ENCODE measurements at regions not wholly inside any gene's neighbourhood (a gene's known extent, or its start where the extent isn't known, plus 50 kb on each side); places are given as distances from the start of the nearest gene placed in this dataset.

- DNase-seq (ENCODE audit: low read depth in 4 of 4, low spot score in 3 of 4): no peak
Measured at GRCh38 chr3:80542456-80542855, 774.7 kb upstream of the ROBO1 start.

- no peak for DNase-seq (ENCODE audit: low read depth in 4 of 4, low spot score in 3 of 4)
Measured at GRCh38 chr3:80537680-80538079, 769.9 kb upstream of the ROBO1 start.

- DNase-seq (ENCODE audit: low read depth in 4 of 4, low spot score in 3 of 4): no peak
Measured at GRCh38 chr3:80535286-80535685, 767.5 kb upstream of the ROBO1 start.

GRCh38 chr3:80533553-80533952 is 765.8 kb upstream of the ROBO1 start:
- DNase-seq (ENCODE audit: low read depth in 4 of 4, low spot score in 3 of 4): no peak

GRCh38 chr3:80526153-80526552 is 758.4 kb upstream of the ROBO1 start:
- DNase-seq (ENCODE audit: low read depth in 4 of 4, low spot score in 3 of 4): no peak

- DNase-seq (ENCODE audit: low read depth in 4 of 4, low spot score in 3 of 4): no peak
Measured at GRCh38 chr3:80521081-80521480, 753.3 kb upstream of the ROBO1 start.

- no peak for DNase-seq (ENCODE audit: low read depth in 4 of 4, low spot score in 3 of 4)
Measured at GRCh38 chr3:80519436-80519835, 751.6 kb upstream of the ROBO1 start.

- no peak for DNase-seq (ENCODE audit: low read depth in 4 of 4, low spot score in 3 of 4)
Measured at GRCh38 chr3:80496452-80496851, 728.7 kb upstream of the ROBO1 start.

GRCh38 chr3:80492162-80492561 is 724.4 kb upstream of the ROBO1 start:
- DNase-seq (ENCODE audit: low read depth in 4 of 4, low spot score in 3 of 4): no peak

- DNase-seq (ENCODE audit: low read depth in 4 of 4, low spot score in 3 of 4): no peak
Measured at GRCh38 chr3:80472961-80473360, 705.2 kb upstream of the ROBO1 start.

GRCh38 chr3:80472459-80472858 is 704.7 kb upstream of the ROBO1 start:
- no peak for DNase-seq (ENCODE audit: low read depth in 4 of 4, low spot score in 3 of 4)

GRCh38 chr3:80470433-80470832 is 702.6 kb upstream of the ROBO1 start:
- DNase-seq (ENCODE audit: low read depth in 4 of 4, low spot score in 3 of 4): no peak

GRCh38 chr3:80465746-80466145 is 697.9 kb upstream of the ROBO1 start:
- DNase-seq (ENCODE audit: low read depth in 4 of 4, low spot score in 3 of 4): no peak

- DNase-seq (ENCODE audit: low read depth in 4 of 4, low spot score in 3 of 4): no peak
Measured at GRCh38 chr3:80451393-80451792, 683.6 kb upstream of the ROBO1 start.

GRCh38 chr3:80445641-80446040 is 677.8 kb upstream of the ROBO1 start:
- no peak for DNase-seq (ENCODE audit: low read depth in 4 of 4, low spot score in 3 of 4)

GRCh38 chr3:80445053-80445452 is 677.3 kb upstream of the ROBO1 start:
- DNase-seq (ENCODE audit: low read depth in 4 of 4, low spot score in 3 of 4): no peak

GRCh38 chr3:80439490-80439889 is 671.7 kb upstream of the ROBO1 start:
- no peak for DNase-seq (ENCODE audit: low read depth in 4 of 4, low spot score in 3 of 4)

- no peak for DNase-seq (ENCODE audit: low read depth in 4 of 4, low spot score in 3 of 4)
Measured at GRCh38 chr3:80434366-80434765, 666.6 kb upstream of the ROBO1 start.

- DNase-seq (ENCODE audit: low read depth in 4 of 4, low spot score in 3 of 4): no peak
Measured at GRCh38 chr3:80424951-80425350, 657.2 kb upstream of the ROBO1 start.

GRCh38 chr3:80408030-80408721 is 640.4 kb upstream of the ROBO1 start:
- no peak for DNase-seq (ENCODE audit: low read depth in 4 of 4, low spot score in 3 of 4)

- no peak for DNase-seq (ENCODE audit: low read depth in 4 of 4, low spot score in 3 of 4)
Measured at GRCh38 chr3:80405618-80406017, 637.8 kb upstream of the ROBO1 start.

GRCh38 chr3:80395023-80395422 is 627.2 kb upstream of the ROBO1 start:
- DNase-seq (ENCODE audit: low read depth in 4 of 4, low spot score in 3 of 4): no peak

- DNase-seq (ENCODE audit: low read depth in 4 of 4, low spot score in 3 of 4): no peak
Measured at GRCh38 chr3:80391573-80391972, 623.8 kb upstream of the ROBO1 start.

Data from left renal pelvis (tissue), 4 donors.